Glutamatergic neuron (in vitro differentiated cells): ENCODE measurements at regions not wholly inside any gene's neighbourhood (a gene's known extent, or its start where the extent isn't known, plus 50 kb on each side); places are given as distances from the start of the nearest gene placed in this dataset.

Experiments used
- DNase-seq: peaks from one replicate; pipeline ENCODE4 v3.0.0; 2022
- H3K27ac Mint-ChIP-seq: one replicate; pipeline ENCODE4 v1.8.0; 2020; ENCODE audit warnings: mild to moderate bottlenecking, mixed read lengths, inconsistent platforms; ENCODE audit not compliant: unreplicated experiment
- H3K27me3 Mint-ChIP-seq: one replicate; pipeline ENCODE4 v1.8.0; 2020; ENCODE audit warnings: mild to moderate bottlenecking, moderate library complexity, mixed read lengths, inconsistent platforms; ENCODE audit not compliant: unreplicated experiment
- H3K36me3 Mint-ChIP-seq: one replicate; pipeline ENCODE4 v1.8.0; 2020; ENCODE audit warnings: mild to moderate bottlenecking, mixed read lengths, inconsistent platforms; ENCODE audit not compliant: unreplicated experiment
- H3K4me1 Mint-ChIP-seq: one replicate; pipeline ENCODE4 v1.8.0; 2020; ENCODE audit warnings: mild to moderate bottlenecking, low read depth, mixed read lengths, inconsistent platforms; ENCODE audit not compliant: unreplicated experiment
- H3K4me3 Mint-ChIP-seq: one replicate; pipeline ENCODE4 v1.8.0; 2020; ENCODE audit warnings: mild to moderate bottlenecking, mixed read lengths, inconsistent platforms; ENCODE audit not compliant: unreplicated experiment
- H3K9me3 Mint-ChIP-seq: one replicate; pipeline ENCODE4 v1.8.0; 2020; ENCODE audit warnings: mild to moderate bottlenecking, moderate library complexity, mixed read lengths, inconsistent platforms; ENCODE audit not compliant: unreplicated experiment
- TF ChIP-seq, protein P1 (sequence below): fragments of 200-600 bp; sonication (generic); IDR thresholded peaks from one replicate; pipeline ENCODE4 v1.5.0; 2021; ENCODE audit not compliant: partially characterized antibody, unreplicated experiment

- H3K4me1 Mint-ChIP-seq = no peaks in the 10 kb centered on the region
- H3K4me3 Mint-ChIP-seq = no peak overlapping the region
- no peak overlapping the region for H3K27ac Mint-ChIP-seq
- DNase-seq = no peak
- no peaks in the 10 kb centered on the region for H3K36me3 Mint-ChIP-seq
- H3K27me3 Mint-ChIP-seq = peaks cover 3% of the 10 kb centered on the region
- no peaks in the 10 kb centered on the region for H3K9me3 Mint-ChIP-seq
- TF ChIP-seq, protein P1, sequence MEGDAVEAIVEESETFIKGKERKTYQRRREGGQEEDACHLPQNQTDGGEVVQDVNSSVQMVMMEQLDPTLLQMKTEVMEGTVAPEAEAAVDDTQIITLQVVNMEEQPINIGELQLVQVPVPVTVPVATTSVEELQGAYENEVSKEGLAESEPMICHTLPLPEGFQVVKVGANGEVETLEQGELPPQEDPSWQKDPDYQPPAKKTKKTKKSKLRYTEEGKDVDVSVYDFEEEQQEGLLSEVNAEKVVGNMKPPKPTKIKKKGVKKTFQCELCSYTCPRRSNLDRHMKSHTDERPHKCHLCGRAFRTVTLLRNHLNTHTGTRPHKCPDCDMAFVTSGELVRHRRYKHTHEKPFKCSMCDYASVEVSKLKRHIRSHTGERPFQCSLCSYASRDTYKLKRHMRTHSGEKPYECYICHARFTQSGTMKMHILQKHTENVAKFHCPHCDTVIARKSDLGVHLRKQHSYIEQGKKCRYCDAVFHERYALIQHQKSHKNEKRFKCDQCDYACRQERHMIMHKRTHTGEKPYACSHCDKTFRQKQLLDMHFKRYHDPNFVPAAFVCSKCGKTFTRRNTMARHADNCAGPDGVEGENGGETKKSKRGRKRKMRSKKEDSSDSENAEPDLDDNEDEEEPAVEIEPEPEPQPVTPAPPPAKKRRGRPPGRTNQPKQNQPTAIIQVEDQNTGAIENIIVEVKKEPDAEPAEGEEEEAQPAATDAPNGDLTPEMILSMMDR = no peak
Measured at GRCh38 chr5:160921423-160922285, 69.6 kb upstream of the ATP10B start.

- Mint-ChIP-seq H3K27ac (no peak overlapping the region), H3K36me3 (no peaks in the 10 kb centered on the region)
- TF ChIP-seq, protein P1 = no peak
Measured at GRCh38 chr5:160919626-160920025, 67.6 kb upstream of the ATP10B start.

GRCh38 chr5:160918386-160918785 is 66.4 kb upstream of the ATP10B start:
- Mint-ChIP-seq H3K4me1 (no peaks in the 10 kb centered on the region), H3K27ac (no peak overlapping the region), H3K27me3 (no peaks in the 10 kb centered on the region)

More at GRCh38 chr5:160919626-160920025, 67.6 kb upstream of the ATP10B start:
- DNase-seq = no peak
- Mint-ChIP-seq H3K9me3 (no peaks in the 10 kb centered on the region), H3K4me1 (no peaks in the 10 kb centered on the region), H3K4me3 (no peak overlapping the region), H3K27me3 (peaks cover 3% of the 10 kb centered on the region)

DNA sequence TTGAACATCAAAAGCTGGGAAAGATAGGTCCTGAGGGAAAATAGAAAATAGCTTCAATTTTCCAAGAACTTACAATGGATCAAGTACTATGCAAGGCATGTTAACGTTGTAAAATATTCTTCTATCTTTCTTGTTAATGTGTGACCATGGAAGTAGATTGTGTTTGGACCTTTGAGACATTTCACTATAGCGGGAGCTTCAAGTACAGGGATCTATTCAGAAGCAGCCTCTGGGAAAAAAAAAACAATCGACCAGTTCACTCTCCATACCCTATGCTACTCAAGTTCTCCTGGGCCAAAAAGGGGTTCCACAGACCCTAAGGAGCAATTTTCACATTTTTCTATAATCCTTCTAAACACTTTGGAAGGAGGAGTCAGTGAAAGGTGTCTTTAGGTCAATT is 54.1 kb upstream of the ATP10B start:
- no peak for DNase-seq
- H3K4me3 Mint-ChIP-seq = no peak overlapping the region
- H3K4me1 Mint-ChIP-seq = no peaks in the 10 kb centered on the region
- TF ChIP-seq, protein P1 = no peak
- H3K27ac Mint-ChIP-seq = no peak overlapping the region
- no peaks in the 10 kb centered on the region for H3K9me3 Mint-ChIP-seq
- no peaks in the 10 kb centered on the region for H3K36me3 Mint-ChIP-seq
- H3K27me3 Mint-ChIP-seq = no peaks in the 10 kb centered on the region

More at GRCh38 chr5:160918386-160918785, 66.4 kb upstream of the ATP10B start:
- H3K9me3 Mint-ChIP-seq = no peaks in the 10 kb centered on the region
- no peaks in the 10 kb centered on the region for H3K36me3 Mint-ChIP-seq
- TF ChIP-seq, protein P1 = no peak
- no peak overlapping the region for H3K4me3 Mint-ChIP-seq
- no peak for DNase-seq

DNA sequence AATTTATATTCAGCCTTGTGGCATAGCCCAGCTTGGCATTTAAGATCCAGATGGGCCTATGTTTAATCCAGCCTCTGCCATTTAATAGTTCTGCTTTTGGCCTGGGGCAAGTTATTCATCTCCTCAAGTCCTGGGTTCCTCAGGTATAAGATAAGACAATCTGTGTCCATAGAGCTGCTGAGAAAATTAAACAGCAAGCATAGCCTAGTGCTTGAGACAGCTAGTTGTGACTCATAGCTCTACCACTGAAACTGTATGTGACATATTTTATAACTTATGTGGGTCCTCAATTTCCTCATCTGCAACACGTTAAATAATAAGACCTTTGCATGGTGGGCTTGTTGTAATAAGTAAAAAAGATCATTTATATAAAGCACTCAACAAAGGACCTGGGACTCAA is 53.3 kb upstream of the ATP10B start:
- Mint-ChIP-seq H3K36me3 (no peaks in the 10 kb centered on the region), H3K4me1 (no peaks in the 10 kb centered on the region), H3K27ac (no peak overlapping the region), H3K4me3 (no peak overlapping the region), H3K27me3 (no peaks in the 10 kb centered on the region), H3K9me3 (peaks cover 2% of the 10 kb centered on the region)
- DNase-seq = no peak
- TF ChIP-seq, protein P1 = no peak
